OCI-LY7 (cell line): ENCODE measurements at regions not wholly inside any gene's neighbourhood (a gene's known extent, or its start where the extent isn't known, plus 50 kb on each side); places are given as distances from the start of the nearest gene placed in this dataset.

ENCODE experiments used
- EZH2phosphoT487 ChIP-seq: fragments of 200-600 bp; sonication (generic); IDR thresholded peaks from 2 replicates; pipeline ENCODE4 v1.6.1; 2018; ENCODE audit warnings: low read depth, borderline replicate concordance, mild to moderate bottlenecking, mixed run types, antibody characterized with exemption, low read length, moderate library complexity, mixed read lengths
- TF ChIP-seq, protein P1 (sequence below): fragments of 200-600 bp; sonication (generic); conservative IDR thresholded peaks from 2 replicates; pipeline ENCODE4 v1.5.1; 2014; ENCODE audit warnings: mild to moderate bottlenecking, antibody characterized with exemption, low read length, moderate library complexity, mixed read lengths

DNA sequence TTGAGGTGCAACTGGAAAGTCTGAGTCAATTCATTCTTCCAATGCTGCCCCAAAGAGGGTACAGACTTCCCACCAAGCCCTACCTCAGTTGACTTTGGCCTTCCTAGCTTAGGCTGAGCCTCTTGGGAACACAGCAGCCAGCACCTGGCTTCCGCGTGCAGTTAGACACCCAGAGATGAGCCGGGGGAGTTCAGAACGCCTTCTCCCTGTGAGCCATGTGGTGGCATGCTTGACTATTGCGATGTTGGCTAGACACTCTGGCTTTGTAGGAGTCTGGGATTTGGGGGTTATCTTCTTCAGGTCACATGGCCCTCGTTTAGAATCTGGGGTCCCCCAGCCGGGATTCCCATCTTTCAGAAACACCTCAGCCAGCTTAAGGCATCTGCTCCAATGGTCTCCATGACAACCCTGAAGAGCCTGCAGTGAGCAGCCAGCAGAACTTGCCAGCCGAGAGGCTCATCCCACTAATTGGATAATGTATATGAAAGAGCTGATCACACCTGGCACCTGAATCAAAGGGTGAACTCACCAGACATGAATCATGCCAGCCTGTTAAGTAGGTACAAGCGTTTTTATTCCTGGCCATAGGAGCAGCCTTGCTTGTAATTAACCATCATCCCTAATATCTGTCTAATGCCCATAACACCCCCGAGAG lies 167.5 kb downstream of the SYK start:
- TF ChIP-seq, protein P1, sequence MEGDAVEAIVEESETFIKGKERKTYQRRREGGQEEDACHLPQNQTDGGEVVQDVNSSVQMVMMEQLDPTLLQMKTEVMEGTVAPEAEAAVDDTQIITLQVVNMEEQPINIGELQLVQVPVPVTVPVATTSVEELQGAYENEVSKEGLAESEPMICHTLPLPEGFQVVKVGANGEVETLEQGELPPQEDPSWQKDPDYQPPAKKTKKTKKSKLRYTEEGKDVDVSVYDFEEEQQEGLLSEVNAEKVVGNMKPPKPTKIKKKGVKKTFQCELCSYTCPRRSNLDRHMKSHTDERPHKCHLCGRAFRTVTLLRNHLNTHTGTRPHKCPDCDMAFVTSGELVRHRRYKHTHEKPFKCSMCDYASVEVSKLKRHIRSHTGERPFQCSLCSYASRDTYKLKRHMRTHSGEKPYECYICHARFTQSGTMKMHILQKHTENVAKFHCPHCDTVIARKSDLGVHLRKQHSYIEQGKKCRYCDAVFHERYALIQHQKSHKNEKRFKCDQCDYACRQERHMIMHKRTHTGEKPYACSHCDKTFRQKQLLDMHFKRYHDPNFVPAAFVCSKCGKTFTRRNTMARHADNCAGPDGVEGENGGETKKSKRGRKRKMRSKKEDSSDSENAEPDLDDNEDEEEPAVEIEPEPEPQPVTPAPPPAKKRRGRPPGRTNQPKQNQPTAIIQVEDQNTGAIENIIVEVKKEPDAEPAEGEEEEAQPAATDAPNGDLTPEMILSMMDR = no peak
- TF ChIP-seq EZH2phosphoT487 = no peak
